Muscle of leg (tissue), 3 donors: ENCODE measurements at regions not wholly inside any gene's neighbourhood (a gene's known extent, or its start where the extent isn't known, plus 50 kb on each side); places are given as distances from the start of the nearest gene placed in this dataset.
"Not testable (repeated sequence)": the region's sequence is repeated elsewhere in the genome, so short reads cannot be mapped to it uniquely, and the experiment has no call there.

Experiments
- DNase-seq: peaks from one replicate; pipeline ENCODE4 v3.0.0; 2013
- H3K27ac ChIP-seq: one replicate; pipeline ENCODE4 v1.5.1; 2013; ENCODE audit warnings: mild to moderate bottlenecking, low read length, control low read depth
- H3K27me3 ChIP-seq: one replicate; pipeline ENCODE4 v1.6.1; 2013; ENCODE audit warnings: low read length; ENCODE audit not compliant: control insufficient read depth, insufficient read depth
- H3K36me3 ChIP-seq: one replicate; pipeline ENCODE4 v1.6.1; 2013; ENCODE audit warnings: low read length; ENCODE audit not compliant: control insufficient read depth, insufficient read depth
- H3K4me1 ChIP-seq: one replicate; pipeline ENCODE4 v1.6.1; 2013; ENCODE audit warnings: low read length; ENCODE audit not compliant: control insufficient read depth, insufficient read depth
- H3K4me3 ChIP-seq: one replicate; pipeline ENCODE4 v1.5.1; 2013; ENCODE audit warnings: low read length, control low read depth
- H3K9me3 ChIP-seq: replicated peaks from 2 replicates; pipeline ENCODE4 v1.6.1; 2013; ENCODE audit warnings: low read depth, low read length; ENCODE audit not compliant: control insufficient read depth
- WGBS: methylation state at CpG from one replicate; pipeline ENCODE4 v1.1.5; 2013; ENCODE audit warnings: missing lambda C conversion rate; ENCODE audit not compliant: insufficient coverage; 5-methylcytosine and 5-hydroxymethylcytosine counted together

- Histone ChIP-seq H3K4me3 (no peak overlapping the region), H3K4me1 (no peaks in the 10 kb centered on the region), H3K27ac (no peak overlapping the region), H3K9me3 (no peaks in the 10 kb centered on the region), H3K27me3 (peaks cover 8% of the 10 kb centered on the region), H3K36me3 (no peaks in the 10 kb centered on the region)
- no peak for DNase-seq
- WGBS: 82% methylated on average over 5 of the region's 12 CpGs
Measured at GRCh38 chr22:22697377-22698117, 53.1 kb downstream of the GGTLC2 start.

GRCh38 chr22:22698263-22698750, 53.9 kb downstream of the GGTLC2 start:
- no peak for DNase-seq
- 74% methylated on average over 7 of the region's 7 CpGs for WGBS

GRCh38 chr22:22700631-22701030, 56.2 kb downstream of the GGTLC2 start:
- H3K36me3 ChIP-seq: no peaks in the 10 kb centered on the region
- no CpG with 5 or more reads among the region's 1 CpG for WGBS

More at GRCh38 chr22:22698263-22698750, 53.9 kb downstream of the GGTLC2 start:
- no peaks in the 10 kb centered on the region for H3K4me1 ChIP-seq
- H3K27ac ChIP-seq: no peak overlapping the region
- peaks cover 2% of the 10 kb centered on the region for H3K27me3 ChIP-seq
- H3K9me3 ChIP-seq: no peaks in the 10 kb centered on the region
- H3K4me3 ChIP-seq: no peak overlapping the region
- no peaks in the 10 kb centered on the region for H3K36me3 ChIP-seq

GRCh38 chr22:22701557-22701956, 57.1 kb downstream of the GGTLC2 start:
- H3K4me1 ChIP-seq, H3K27me3 ChIP-seq, H3K9me3 ChIP-seq, H3K36me3 ChIP-seq, H3K4me3 ChIP-seq, H3K27ac ChIP-seq, DNase-seq: not testable (repeated sequence)

More at GRCh38 chr22:22700631-22701030, 56.2 kb downstream of the GGTLC2 start:
- Histone ChIP-seq H3K9me3 (no peaks in the 10 kb centered on the region), H3K27ac (no peak overlapping the region), H3K27me3 (peaks cover 2% of the 10 kb centered on the region), H3K4me1 (no peaks in the 10 kb centered on the region), H3K4me3 (no peak overlapping the region)
- no peak for DNase-seq

GRCh38 chr22:22702237-22703202, 58.1 kb downstream of the GGTLC2 start:
- 64% methylated on average over 6 of the region's 9 CpGs for WGBS
- no peak for DNase-seq
- H3K4me1 ChIP-seq: no peaks in the 10 kb centered on the region
- H3K9me3 ChIP-seq: no peaks in the 10 kb centered on the region
- no peaks in the 10 kb centered on the region for H3K36me3 ChIP-seq
- peaks cover 2% of the 10 kb centered on the region for H3K27me3 ChIP-seq
- no peak overlapping the region for H3K4me3 ChIP-seq
- H3K27ac ChIP-seq: no peak overlapping the region

- DNase-seq: no peak
- no peak overlapping the region for H3K4me3 ChIP-seq
- 84% methylated on average over 3 of the region's 4 CpGs for WGBS
- no peak overlapping the region for H3K27ac ChIP-seq
- no peaks in the 10 kb centered on the region for H3K36me3 ChIP-seq
- H3K27me3 ChIP-seq: peaks cover 2% of the 10 kb centered on the region
- no peaks in the 10 kb centered on the region for H3K4me1 ChIP-seq
- no peaks in the 10 kb centered on the region for H3K9me3 ChIP-seq
Measured at GRCh38 chr22:22703203-22703570, 58.8 kb downstream of the GGTLC2 start.

GRCh38 chr22:22703715-22704114, 59.3 kb downstream of the GGTLC2 start:
- Histone ChIP-seq H3K27me3 (peaks cover 2% of the 10 kb centered on the region), H3K36me3 (no peaks in the 10 kb centered on the region), H3K27ac (no peak overlapping the region), H3K4me3 (no peak overlapping the region), H3K9me3 (no peaks in the 10 kb centered on the region), H3K4me1 (no peaks in the 10 kb centered on the region)
- no peak for DNase-seq
- 85% methylated on average over 1 of the region's 5 CpGs for WGBS

GRCh38 chr22:22704156-22704946, 59.9 kb downstream of the GGTLC2 start:
- no peak for DNase-seq
- Histone ChIP-seq H3K27ac (no peak overlapping the region), H3K4me1 (no peaks in the 10 kb centered on the region), H3K9me3 (no peaks in the 10 kb centered on the region), H3K4me3 (no peak overlapping the region), H3K36me3 (no peaks in the 10 kb centered on the region), H3K27me3 (peaks cover 2% of the 10 kb centered on the region)
- 87% methylated on average over 5 of the region's 9 CpGs for WGBS

GRCh38 chr22:22705328-22706100, 61.1 kb downstream of the GGTLC2 start:
- Histone ChIP-seq H3K36me3 (no peaks in the 10 kb centered on the region), H3K27ac (no peak overlapping the region), H3K27me3 (peaks cover 2% of the 10 kb centered on the region), H3K4me3 (no peak overlapping the region), H3K9me3 (no peaks in the 10 kb centered on the region), H3K4me1 (no peaks in the 10 kb centered on the region)
- no peak for DNase-seq
- WGBS: 100% methylated on average over 2 of the region's 5 CpGs
